ENCODE measurements at regions not wholly inside any gene's neighbourhood (a gene's known extent, or its start where the extent isn't known, plus 50 kb on each side); places are given as distances from the start of the nearest gene placed in this dataset.

DNA sequence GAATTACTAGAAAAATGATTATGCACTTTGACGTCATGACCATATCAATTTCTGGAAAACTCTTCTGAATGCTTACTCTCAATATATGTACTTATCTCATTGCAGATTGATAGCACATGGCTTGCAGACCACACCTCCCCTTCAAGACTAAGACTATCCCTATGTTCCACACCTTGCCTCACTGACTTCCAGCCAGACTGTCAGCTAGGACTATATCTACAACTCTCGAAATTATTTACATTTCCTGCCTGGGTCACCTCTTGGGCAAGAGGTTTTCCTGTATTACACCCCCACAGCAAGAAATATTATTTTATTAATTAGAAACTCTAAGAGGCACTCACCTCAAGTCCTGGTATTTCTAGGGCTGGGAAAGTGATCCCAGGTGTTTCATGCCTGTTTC lies 236.6 kb downstream of the CYRIA start:
- Histone ChIP-seq H3K14ac (ENCODE audit: insufficient read length) (no peak overlapping the region), H3K27me3 (replicated peaks in 1 of 4; ENCODE audit: control insufficient read depth in 3 of 4, extremely low read depth in 1 of 4, insufficient read depth in 3 of 4, low read length in 3 of 4) (no peaks in the 10 kb centered on the region), H2AFZ (ENCODE audit: low read length) (no peak overlapping the region), H3K56ac (replicated peaks; ENCODE audit: insufficient read length, low read depth, low read length) (no peak overlapping the region), H2BK20ac (ENCODE audit: low read length) (no peak overlapping the region), H2BK5ac (ENCODE audit: low read depth, low read length) (no peak overlapping the region), H4K5ac (ENCODE audit: insufficient read length, low read depth, low read length) (no peak overlapping the region), H4K8ac (ENCODE audit: extremely low read depth, insufficient read depth, low read length) (no peak overlapping the region), H3K23ac (ENCODE audit: insufficient read length) (no peak overlapping the region), H3K18ac (ENCODE audit: extremely low read depth, low read length) (no peak overlapping the region), H3K9me3 (ENCODE audit: insufficient read depth in 2 of 2, low read depth in 1 of 2, low read length in 1 of 2) (no peaks in the 10 kb centered on the region), H3K36me3 (ENCODE audit: control insufficient read depth in 2 of 4, insufficient read depth in 4 of 4, low read length in 3 of 4) (no peaks in the 10 kb centered on the region), H2BK120ac (replicated peaks; ENCODE audit: low read depth, low read length) (no peak overlapping the region), H2BK12ac (ENCODE audit: low read depth, low read length) (no peak overlapping the region), H4K20me1 (replicated peaks in 1 of 2; ENCODE audit: control insufficient read depth in 1 of 2, insufficient read depth in 2 of 2, low read length in 2 of 2) (no peaks in the 10 kb centered on the region), H3K27ac (ENCODE audit: low read depth, low read length) (no peak overlapping the region), H3K4me1 (replicated peaks in 1 of 4; ENCODE audit: control insufficient read depth in 3 of 4, insufficient read depth in 4 of 4, low read length in 3 of 4) (no peaks in the 10 kb centered on the region), H2AK5ac (ENCODE audit: low read depth, low read length) (no peak overlapping the region), H4K91ac (replicated peaks; ENCODE audit: insufficient read length, low read length) (no peak overlapping the region), H3K79me1 (ENCODE audit: low read depth, low read length) (no peaks in the 10 kb centered on the region), H3K79me2 (ENCODE audit: control insufficient read depth in 1 of 2, insufficient read depth in 2 of 2, low read length in 2 of 2) (no peaks in the 10 kb centered on the region), H3K4me2 (ENCODE audit: insufficient read depth in 1 of 2, low read depth in 2 of 2, low read length in 2 of 2) (no peak overlapping the region), H3K23me2 (ENCODE audit: low read depth, low read length) (no peaks in the 10 kb centered on the region), H3K4me3 (ENCODE audit: extremely low read depth in 1 of 4, insufficient read depth in 2 of 4, low read depth in 3 of 4, low read length in 4 of 4) (no peak overlapping the region), H3K9ac (replicated peaks in 1 of 4; ENCODE audit: extremely low read depth in 1 of 4, low read depth in 3 of 4, low read length in 3 of 4) (no peak overlapping the region), H3K4ac (replicated peaks; ENCODE audit: insufficient read length, low read depth, low read length) (no peak overlapping the region), H2BK15ac (ENCODE audit: low read length) (no peak overlapping the region)
- FAIRE-seq (no peak), DNase-seq (ENCODE audit: low read depth in 1 of 2, low spot score in 2 of 2) (no peak)
- ChIA-PET CTCF (ENCODE audit: partially characterized antibody) (interaction anchor here (0.6 to 1.3 kb wide), 2 partner anchors 9 to 27 kb away, joined by 3 to 5 read pairs; no protein-coding TSS in a partner anchor), POLR2A (ENCODE audit: partially characterized antibody) (no interaction called here)
- 92% methylated on average over 2 of the region's 2 CpGs; no CpG with 5 or more reads in 1 of the 2 experiments for WGBS, 2 experiments (ENCODE audit: extremely low coverage in 1 of 2, insufficient coverage in 1 of 2, insufficient read length in 1 of 2, insufficient replicate concordance in 2 of 2, low coverage in 1 of 2, low lambda C conversion rate in 2 of 2, missing lambda C conversion rate in 1 of 2)
- TF ChIP-seq, protein P1, sequence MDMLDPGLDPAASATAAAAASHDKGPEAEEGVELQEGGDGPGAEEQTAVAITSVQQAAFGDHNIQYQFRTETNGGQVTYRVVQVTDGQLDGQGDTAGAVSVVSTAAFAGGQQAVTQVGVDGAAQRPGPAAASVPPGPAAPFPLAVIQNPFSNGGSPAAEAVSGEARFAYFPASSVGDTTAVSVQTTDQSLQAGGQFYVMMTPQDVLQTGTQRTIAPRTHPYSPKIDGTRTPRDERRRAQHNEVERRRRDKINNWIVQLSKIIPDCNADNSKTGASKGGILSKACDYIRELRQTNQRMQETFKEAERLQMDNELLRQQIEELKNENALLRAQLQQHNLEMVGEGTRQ (IDR thresholded peaks at IDR 0.05; ENCODE audit: low read length) = no peak
- TF ChIP-seq TCF12 (IDR thresholded peaks at IDR 0.05; ENCODE audit: low read depth, low read length) = no peak
- no peak for TF ChIP-seq CREB1 (IDR thresholded peaks at IDR 0.05)

All from H1 (cell line).